Muscle layer of duodenum (tissue), 2 donors: ENCODE measurements at regions not wholly inside any gene's neighbourhood (a gene's known extent, or its start where the extent isn't known, plus 50 kb on each side); places are given as distances from the start of the nearest gene placed in this dataset.

Experiments used
- H3K27ac ChIP-seq: one replicate; pipeline ENCODE4 v1.7.0; 2013; ENCODE audit warnings: mild to moderate bottlenecking, low read length
- H3K27me3 ChIP-seq: one replicate; pipeline ENCODE4 v1.7.0; 2013; ENCODE audit warnings: low read depth, mild to moderate bottlenecking, control low read depth, low read length
- H3K36me3 ChIP-seq, 2 donors: one replicate each; pipeline ENCODE4 v1.7.0; 2013; ENCODE audit warnings: low read length in 2 of 2, control low read depth in 1 of 2, mild to moderate bottlenecking in 1 of 2; ENCODE audit not compliant: insufficient read depth in 2 of 2, control insufficient read depth in 1 of 2
- H3K4me1 ChIP-seq, 2 donors: one replicate each; pipeline ENCODE4 v1.7.0; 2013; ENCODE audit warnings: low read length in 2 of 2, mild to moderate bottlenecking in 2 of 2, control low read depth in 1 of 2, moderate library complexity in 1 of 2; ENCODE audit not compliant: insufficient read depth in 2 of 2, control insufficient read depth in 1 of 2
- H3K4me3 ChIP-seq, 2 donors: one replicate each; pipeline ENCODE4 v1.7.0; 2013; ENCODE audit warnings: low read length in 2 of 2, low read depth in 1 of 2, mild to moderate bottlenecking in 1 of 2
- H3K9me3 ChIP-seq, 2 donors: one replicate each; pipeline ENCODE4 v1.7.0; 2013; ENCODE audit warnings: low read length in 2 of 2, control low read depth in 1 of 2, mild to moderate bottlenecking in 1 of 2; ENCODE audit not compliant: control insufficient read depth in 1 of 2
- donor health status: healthy.

- H3K4me1 ChIP-seq = no peaks in the 10 kb centered on the region
- no peak overlapping the region for H3K4me3 ChIP-seq
- no peaks in the 10 kb centered on the region for H3K9me3 ChIP-seq
- H3K36me3 ChIP-seq = no peaks in the 10 kb centered on the region
- H3K27ac ChIP-seq = no peak overlapping the region
- no peaks in the 10 kb centered on the region for H3K27me3 ChIP-seq
Measured at GRCh38 chr17:21522755-21523336, 146.7 kb downstream of the KCNJ12 start.

- H3K4me1 ChIP-seq = no peaks in the 10 kb centered on the region
- no peak overlapping the region for H3K27ac ChIP-seq
- no peaks in the 10 kb centered on the region for H3K9me3 ChIP-seq
- no peak overlapping the region for H3K4me3 ChIP-seq
- H3K36me3 ChIP-seq = no peaks in the 10 kb centered on the region
- no peaks in the 10 kb centered on the region for H3K27me3 ChIP-seq
Measured at GRCh38 chr17:21523497-21524210, 147.5 kb downstream of the KCNJ12 start.

GRCh38 chr17:21524211-21524591 is 148.0 kb downstream of the KCNJ12 start:
- H3K27me3 ChIP-seq = no peaks in the 10 kb centered on the region
- H3K9me3 ChIP-seq = no peaks in the 10 kb centered on the region
- H3K27ac ChIP-seq = no peak overlapping the region
- H3K36me3 ChIP-seq = no peaks in the 10 kb centered on the region
- H3K4me1 ChIP-seq = no peaks in the 10 kb centered on the region
- H3K4me3 ChIP-seq = no peak overlapping the region

GRCh38 chr17:21525464-21526130 is 149.4 kb downstream of the KCNJ12 start:
- no peak overlapping the region for H3K4me3 ChIP-seq
- no peaks in the 10 kb centered on the region for H3K27me3 ChIP-seq
- peaks cover 0 to 4% of the 10 kb centered on the region in 2 donors for H3K4me1 ChIP-seq
- no peaks in the 10 kb centered on the region for H3K36me3 ChIP-seq
- no peaks in the 10 kb centered on the region for H3K9me3 ChIP-seq
- H3K27ac ChIP-seq = no peak overlapping the region

GRCh38 chr17:21528031-21528695 is 152.0 kb downstream of the KCNJ12 start:
- no peak overlapping the region for H3K27ac ChIP-seq
- H3K4me1 ChIP-seq = peaks cover 0 to 4% of the 10 kb centered on the region in 2 donors
- no peaks in the 10 kb centered on the region for H3K9me3 ChIP-seq
- peaks cover 0 to 7% of the 10 kb centered on the region in 2 donors for H3K36me3 ChIP-seq
- H3K4me3 ChIP-seq = no peak overlapping the region
- no peaks in the 10 kb centered on the region for H3K27me3 ChIP-seq

- Histone ChIP-seq H3K4me1 (peaks cover 0 to 4% of the 10 kb centered on the region in 2 donors), H3K36me3 (peaks cover 14 to 28% of the 10 kb centered on the region in 2 donors), H3K9me3 (no peaks in the 10 kb centered on the region), H3K4me3 (no peak overlapping the region), H3K27ac (no peak overlapping the region), H3K27me3 (no peaks in the 10 kb centered on the region)
Measured at GRCh38 chr17:21530311-21530710, 154.2 kb downstream of the KCNJ12 start.

- Histone ChIP-seq H3K36me3 (peaks cover 14 to 28% of the 10 kb centered on the region in 2 donors), H3K4me1 (peaks cover 0 to 4% of the 10 kb centered on the region in 2 donors), H3K4me3 (no peak overlapping the region), H3K27me3 (no peaks in the 10 kb centered on the region), H3K27ac (no peak overlapping the region), H3K9me3 (no peaks in the 10 kb centered on the region)
Measured at GRCh38 chr17:21530841-21531240, 154.7 kb downstream of the KCNJ12 start.

GRCh38 chr17:21532763-21533385 is 156.7 kb downstream of the KCNJ12 start:
- peaks cover 6 to 7% of the 10 kb centered on the region in 2 donors for H3K9me3 ChIP-seq
- no peak overlapping the region for H3K27ac ChIP-seq
- H3K4me1 ChIP-seq = peaks cover 0 to 4% of the 10 kb centered on the region in 2 donors
- peaks cover 14 to 28% of the 10 kb centered on the region in 2 donors for H3K36me3 ChIP-seq
- H3K4me3 ChIP-seq = no peak overlapping the region
- H3K27me3 ChIP-seq = no peaks in the 10 kb centered on the region

- H3K27ac ChIP-seq = no peak overlapping the region
- peaks cover 6 to 7% of the 10 kb centered on the region in 2 donors for H3K9me3 ChIP-seq
- no peaks in the 10 kb centered on the region for H3K4me1 ChIP-seq
- H3K27me3 ChIP-seq = no peaks in the 10 kb centered on the region
- H3K4me3 ChIP-seq = no peak overlapping the region
- peaks cover 14 to 31% of the 10 kb centered on the region in 2 donors for H3K36me3 ChIP-seq
Measured at GRCh38 chr17:21535686-21536375, 156.5 kb upstream of the KCNJ18 start.

- Histone ChIP-seq H3K27ac (no peak overlapping the region), H3K27me3 (no peaks in the 10 kb centered on the region), H3K9me3 (peaks cover 6 to 7% of the 10 kb centered on the region in 2 donors), H3K4me1 (no peaks in the 10 kb centered on the region), H3K4me3 (no peak overlapping the region), H3K36me3 (peaks cover 14 to 33% of the 10 kb centered on the region in 2 donors)
Measured at GRCh38 chr17:21537302-21537701, 155.0 kb upstream of the KCNJ18 start.
